Esophagus mucosa (tissue), 1 donor: ENCODE measurements at regions not wholly inside any gene's neighbourhood (a gene's known extent, or its start where the extent isn't known, plus 50 kb on each side); places are given as distances from the start of the nearest gene placed in this dataset.
"Not testable (repeated sequence)": the region's sequence is repeated elsewhere in the genome, so short reads cannot be mapped to it uniquely, and the experiment has no call there.

Source experiments
- ATAC-seq: fragments of 200-7000 bp; cut with Tn5 transposase; one replicate; pipeline ENCODE4 v1.9.1; 2020
- donor health status: DM: yes; HTN: yes; CAD: no.

GRCh38 chrX:55326985-55327384 is 62.3 kb upstream of the PAGE3 start:
- no peak for ATAC-seq

GRCh38 chrX:55335296-55335695 is 70.6 kb upstream of the PAGE3 start:
- no peak for ATAC-seq

- ATAC-seq: no peak
These were observed 71.5 kb upstream of the PAGE3 start for GRCh38 chrX:55336176-55336575.

- ATAC-seq: peak; percentile 29
These were observed 76.2 kb upstream of the PAGE3 start for GRCh38 chrX:55340896-55341433.

- peak; percentile 70 for ATAC-seq
These were observed 78.1 kb upstream of the PAGE3 start for GRCh38 chrX:55342533-55343501.

- no peak for ATAC-seq
These were observed 91.9 kb upstream of the PAGE3 start for GRCh38 chrX:55356609-55357008.

GRCh38 chrX:55357236-55357635 is 92.5 kb upstream of the PAGE3 start:
- no peak for ATAC-seq

- ATAC-seq: no peak
These were observed 72.5 kb upstream of the MAGEH1 start for GRCh38 chrX:55379396-55379795.

GRCh38 chrX:55389376-55389775 is 62.6 kb upstream of the MAGEH1 start:
- ATAC-seq: no peak

GRCh38 chrX:55396836-55397235 is 55.1 kb upstream of the MAGEH1 start:
- not testable (repeated sequence) for ATAC-seq
